ENCODE measurements at regions not wholly inside any gene's neighbourhood (a gene's known extent, or its start where the extent isn't known, plus 50 kb on each side); places are given as distances from the start of the nearest gene placed in this dataset.

DNA sequence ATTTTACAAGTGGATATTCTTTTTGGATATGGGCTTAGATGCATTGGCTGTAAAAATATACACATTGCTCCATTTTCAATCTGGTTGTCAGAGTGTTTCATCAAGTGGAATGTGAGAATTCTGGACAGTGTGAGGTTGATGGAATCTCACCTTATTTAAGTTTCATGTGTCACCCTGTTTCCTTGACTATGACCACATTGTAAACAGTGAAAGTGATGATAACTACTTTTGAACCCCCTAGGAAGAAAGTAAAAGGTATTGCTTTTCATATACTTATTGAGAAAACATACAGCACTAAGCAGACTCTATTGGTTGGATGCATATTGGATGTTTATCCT, 490.5 kb upstream of the RAG2 start:
- Histone ChIP-seq H3K9me3 (no peaks in the 10 kb centered on the region), H3K4me3 (ENCODE audit: low read depth in 1 of 2, low read length in 1 of 2) (no peak overlapping the region), H3K27ac (no peak overlapping the region), H3K27me3 (no peaks in the 10 kb centered on the region), H3K4me1 (ENCODE audit: control insufficient read depth in 1 of 2, insufficient read depth in 1 of 2, low read depth in 1 of 2, low read length in 1 of 2) (no peaks in the 10 kb centered on the region), H3K36me3 (no peaks in the 10 kb centered on the region)
- TF ChIP-seq, protein P1, sequence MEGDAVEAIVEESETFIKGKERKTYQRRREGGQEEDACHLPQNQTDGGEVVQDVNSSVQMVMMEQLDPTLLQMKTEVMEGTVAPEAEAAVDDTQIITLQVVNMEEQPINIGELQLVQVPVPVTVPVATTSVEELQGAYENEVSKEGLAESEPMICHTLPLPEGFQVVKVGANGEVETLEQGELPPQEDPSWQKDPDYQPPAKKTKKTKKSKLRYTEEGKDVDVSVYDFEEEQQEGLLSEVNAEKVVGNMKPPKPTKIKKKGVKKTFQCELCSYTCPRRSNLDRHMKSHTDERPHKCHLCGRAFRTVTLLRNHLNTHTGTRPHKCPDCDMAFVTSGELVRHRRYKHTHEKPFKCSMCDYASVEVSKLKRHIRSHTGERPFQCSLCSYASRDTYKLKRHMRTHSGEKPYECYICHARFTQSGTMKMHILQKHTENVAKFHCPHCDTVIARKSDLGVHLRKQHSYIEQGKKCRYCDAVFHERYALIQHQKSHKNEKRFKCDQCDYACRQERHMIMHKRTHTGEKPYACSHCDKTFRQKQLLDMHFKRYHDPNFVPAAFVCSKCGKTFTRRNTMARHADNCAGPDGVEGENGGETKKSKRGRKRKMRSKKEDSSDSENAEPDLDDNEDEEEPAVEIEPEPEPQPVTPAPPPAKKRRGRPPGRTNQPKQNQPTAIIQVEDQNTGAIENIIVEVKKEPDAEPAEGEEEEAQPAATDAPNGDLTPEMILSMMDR (IDR thresholded peaks at IDR 0.05) = no peak

DNA sequence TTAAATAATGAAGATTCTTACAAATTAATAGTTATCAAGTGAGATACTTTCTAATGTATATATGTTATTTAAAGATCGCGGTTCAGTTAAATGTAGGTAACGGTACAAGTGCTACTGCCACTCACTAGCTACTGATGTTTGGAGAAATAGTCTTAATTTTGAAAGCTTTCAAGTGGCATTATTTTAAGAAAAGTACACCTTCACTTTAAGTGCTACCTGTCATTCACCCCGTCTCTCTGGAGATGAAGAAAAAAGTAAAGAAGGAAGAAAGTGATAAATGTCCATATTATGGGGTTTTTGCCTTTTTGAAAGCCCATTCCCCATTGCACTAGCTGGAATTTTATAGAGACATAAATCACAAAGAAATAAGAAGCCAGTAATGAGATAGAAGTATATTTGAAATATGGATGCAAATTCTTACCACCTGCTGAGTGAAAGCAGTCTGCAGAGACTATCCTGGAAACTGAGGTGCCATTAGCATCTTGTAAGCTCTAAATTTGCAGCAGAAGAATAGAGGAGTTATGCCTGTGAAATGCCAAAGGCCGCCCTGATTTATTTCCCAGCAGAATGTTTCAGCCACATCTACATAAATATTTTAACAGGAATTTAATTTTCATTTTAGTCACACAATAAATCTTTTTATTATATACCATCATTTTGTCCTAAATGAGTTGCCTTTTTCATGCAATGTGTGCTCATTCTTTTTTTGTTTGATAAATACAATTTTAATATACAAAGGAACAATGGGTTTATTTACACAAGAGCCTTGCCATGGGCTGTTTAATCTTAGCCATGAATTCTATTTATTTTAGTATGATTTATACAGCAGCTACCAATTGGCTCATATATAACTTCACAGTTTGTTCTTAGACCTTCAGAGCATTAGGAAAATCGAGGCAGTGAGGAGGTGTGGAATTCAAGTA, 489.9 kb upstream of the RAG2 start:
- TF ChIP-seq, protein P1 (IDR thresholded peaks at IDR 0.05) = no peak
- no peak overlapping the region for H3K27ac ChIP-seq
- H3K36me3 ChIP-seq = no peaks in the 10 kb centered on the region
- no peaks in the 10 kb centered on the region for H3K9me3 ChIP-seq
- H3K4me3 ChIP-seq (ENCODE audit: low read depth in 1 of 2, low read length in 1 of 2) = no peak overlapping the region
- H3K27me3 ChIP-seq = no peaks in the 10 kb centered on the region
- no peaks in the 10 kb centered on the region for H3K4me1 ChIP-seq (ENCODE audit: control insufficient read depth in 1 of 2, insufficient read depth in 1 of 2, low read depth in 1 of 2, low read length in 1 of 2)

DNA sequence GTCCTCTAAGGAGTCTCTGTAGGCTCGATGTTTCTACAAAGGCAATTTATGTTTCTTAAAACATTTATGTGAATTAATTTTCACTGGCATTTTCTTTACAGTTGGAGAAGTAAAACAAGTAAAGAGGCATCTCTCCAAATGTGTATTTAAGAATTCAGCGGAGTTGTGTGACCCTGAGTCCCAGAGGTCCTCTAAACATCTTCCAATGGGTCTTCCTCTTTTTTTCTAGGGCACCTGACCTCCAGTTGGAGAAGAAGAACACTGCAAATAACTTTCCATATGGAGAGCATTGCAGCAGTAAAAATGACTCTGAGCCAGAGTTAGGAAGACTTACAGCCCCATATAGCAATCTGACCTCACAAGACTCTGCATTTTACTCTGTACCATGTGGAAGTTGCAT, 480.5 kb upstream of the RAG2 start:
- Histone ChIP-seq H3K9me3 (no peaks in the 10 kb centered on the region), H3K36me3 (no peaks in the 10 kb centered on the region), H3K27ac (no peak overlapping the region), H3K27me3 (no peaks in the 10 kb centered on the region), H3K4me3 (ENCODE audit: low read depth in 1 of 2, low read length in 1 of 2) (no peak overlapping the region), H3K4me1 (ENCODE audit: control insufficient read depth in 1 of 2, insufficient read depth in 1 of 2, low read depth in 1 of 2, low read length in 1 of 2) (no peaks in the 10 kb centered on the region)
- TF ChIP-seq, protein P1 (IDR thresholded peaks at IDR 0.05) = no peak

DNA sequence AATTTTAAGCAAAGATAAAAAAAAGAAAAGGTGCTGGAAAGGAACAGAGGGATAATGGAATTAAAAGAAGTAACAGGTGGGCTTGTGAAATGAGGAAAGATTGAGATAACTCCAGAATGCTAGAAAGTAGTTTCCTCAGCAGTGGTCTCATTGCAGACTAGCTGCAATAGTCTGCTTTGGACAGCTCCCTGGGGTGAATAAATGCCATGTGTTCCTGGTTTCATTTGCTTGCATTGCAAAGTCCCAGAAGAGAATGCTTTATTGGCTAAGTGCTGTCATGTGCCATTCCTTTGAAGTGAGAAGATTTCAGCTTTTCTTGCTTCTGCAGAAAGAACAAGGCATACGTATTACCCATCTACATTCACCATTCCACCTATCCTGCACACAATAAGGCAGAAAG, 478.8 kb upstream of the RAG2 start:
- Histone ChIP-seq H3K27me3 (no peaks in the 10 kb centered on the region), H3K4me3 (ENCODE audit: low read depth in 1 of 2, low read length in 1 of 2) (no peak overlapping the region), H3K9me3 (no peaks in the 10 kb centered on the region), H3K27ac (no peak overlapping the region), H3K4me1 (ENCODE audit: control insufficient read depth in 1 of 2, insufficient read depth in 1 of 2, low read depth in 1 of 2, low read length in 1 of 2) (no peaks in the 10 kb centered on the region), H3K36me3 (no peaks in the 10 kb centered on the region)
- TF ChIP-seq, protein P1 (IDR thresholded peaks at IDR 0.05) = no peak

DNA sequence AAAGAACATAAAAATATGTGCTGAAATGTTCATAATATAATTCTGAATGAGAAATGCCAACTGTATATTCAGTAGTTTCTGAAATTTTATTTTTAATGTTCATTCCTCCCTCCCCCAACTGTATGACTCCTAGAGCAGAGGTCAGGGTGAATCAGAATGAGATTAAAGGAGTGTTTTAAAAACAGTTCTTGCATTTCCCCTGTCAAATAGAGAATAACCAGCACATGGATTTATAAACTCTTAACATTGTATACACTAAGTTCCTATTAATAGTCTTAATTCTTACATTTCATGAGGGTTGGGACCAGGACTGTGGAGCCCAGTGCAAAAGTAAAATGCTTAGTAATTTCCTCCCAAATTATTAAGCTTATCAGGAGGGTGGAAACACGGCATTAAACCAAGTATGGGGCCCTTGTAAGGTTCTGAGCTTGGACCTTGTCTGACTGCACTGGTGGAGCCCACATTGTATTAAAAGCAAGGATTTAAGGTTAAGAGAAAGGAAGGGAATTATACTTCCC, 474.6 kb upstream of the RAG2 start:
- Histone ChIP-seq H3K36me3 (no peaks in the 10 kb centered on the region), H3K4me1 (ENCODE audit: control insufficient read depth in 1 of 2, insufficient read depth in 1 of 2, low read depth in 1 of 2, low read length in 1 of 2) (no peaks in the 10 kb centered on the region), H3K9me3 (no peaks in the 10 kb centered on the region), H3K4me3 (ENCODE audit: low read depth in 1 of 2, low read length in 1 of 2) (no peak overlapping the region), H3K27me3 (no peaks in the 10 kb centered on the region), H3K27ac (no peak overlapping the region)
- TF ChIP-seq, protein P1 (IDR thresholded peaks at IDR 0.05) = no peak

All from neutrophil (primary cell).